ENCODE measurements at regions not wholly inside any gene's neighbourhood (a gene's known extent, or its start where the extent isn't known, plus 50 kb on each side); places are given as distances from the start of the nearest gene placed in this dataset.

DNA sequence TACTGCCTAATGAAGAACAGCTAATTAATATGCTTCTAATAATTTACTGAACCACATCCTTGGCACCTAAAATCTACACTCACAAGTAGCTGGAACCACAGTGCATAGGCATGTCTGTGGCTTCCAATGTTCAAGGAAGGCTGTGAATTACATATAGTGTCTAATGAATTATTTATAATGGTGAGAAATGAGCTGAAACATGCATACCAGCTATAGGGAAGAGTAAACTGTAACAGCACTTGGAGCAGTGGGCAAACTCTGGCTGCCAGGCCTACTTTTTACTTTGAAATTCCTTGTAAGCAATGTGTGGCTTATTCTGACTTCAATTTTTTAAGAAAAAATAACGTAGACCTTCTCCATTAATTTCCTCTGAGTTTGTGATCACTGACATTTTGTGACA, 953.2 kb upstream of the CDH8 start:
- Histone ChIP-seq H3K4me1 (no peaks in the 10 kb centered on the region), H3K27me3 (no peaks in the 10 kb centered on the region), H3K36me3 (no peaks in the 10 kb centered on the region), H3K27ac (no peak overlapping the region), H3K9me3 (no peaks in the 10 kb centered on the region), H3K4me3 (no peak overlapping the region)
- TF ChIP-seq POLR2A (IDR thresholded peaks at IDR 0.05), result no peak
- TF ChIP-seq, protein P1, sequence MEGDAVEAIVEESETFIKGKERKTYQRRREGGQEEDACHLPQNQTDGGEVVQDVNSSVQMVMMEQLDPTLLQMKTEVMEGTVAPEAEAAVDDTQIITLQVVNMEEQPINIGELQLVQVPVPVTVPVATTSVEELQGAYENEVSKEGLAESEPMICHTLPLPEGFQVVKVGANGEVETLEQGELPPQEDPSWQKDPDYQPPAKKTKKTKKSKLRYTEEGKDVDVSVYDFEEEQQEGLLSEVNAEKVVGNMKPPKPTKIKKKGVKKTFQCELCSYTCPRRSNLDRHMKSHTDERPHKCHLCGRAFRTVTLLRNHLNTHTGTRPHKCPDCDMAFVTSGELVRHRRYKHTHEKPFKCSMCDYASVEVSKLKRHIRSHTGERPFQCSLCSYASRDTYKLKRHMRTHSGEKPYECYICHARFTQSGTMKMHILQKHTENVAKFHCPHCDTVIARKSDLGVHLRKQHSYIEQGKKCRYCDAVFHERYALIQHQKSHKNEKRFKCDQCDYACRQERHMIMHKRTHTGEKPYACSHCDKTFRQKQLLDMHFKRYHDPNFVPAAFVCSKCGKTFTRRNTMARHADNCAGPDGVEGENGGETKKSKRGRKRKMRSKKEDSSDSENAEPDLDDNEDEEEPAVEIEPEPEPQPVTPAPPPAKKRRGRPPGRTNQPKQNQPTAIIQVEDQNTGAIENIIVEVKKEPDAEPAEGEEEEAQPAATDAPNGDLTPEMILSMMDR (IDR thresholded peaks at IDR 0.05), result no peak
- no peak for DNase-seq
- intact Hi-C loops (cut with DNase I), result no loop called here
- 60 to 85% (median 69%) methylated on average over 1 of the region's 1 CpG for WGBS, 4 donors
- ATAC-seq, result no peak

DNA sequence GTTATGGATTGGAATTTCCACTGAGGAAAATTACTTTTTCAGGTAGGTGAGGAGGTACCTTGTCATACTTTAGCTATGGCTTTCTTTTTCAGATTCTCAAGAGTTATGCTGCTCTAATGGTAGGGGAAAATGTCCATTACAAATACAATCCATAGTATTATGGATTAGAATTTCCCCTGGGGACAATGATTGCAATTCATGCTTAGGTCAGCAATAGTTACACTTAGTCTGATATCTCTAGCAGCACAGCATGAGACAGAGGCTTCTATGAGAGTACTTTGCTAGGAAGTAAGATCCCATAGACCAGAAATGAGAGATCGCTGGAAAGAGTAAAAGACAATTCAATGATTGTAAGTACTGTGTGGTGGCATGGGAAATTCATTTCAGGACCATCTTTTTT, 949.5 kb upstream of the CDH8 start:
- H3K36me3 ChIP-seq, result no peaks in the 10 kb centered on the region
- no peak for TF ChIP-seq POLR2A (IDR thresholded peaks at IDR 0.05)
- TF ChIP-seq, protein P1 (IDR thresholded peaks at IDR 0.05), result no peak
- H3K27ac ChIP-seq, result no peak overlapping the region
- no peaks in the 10 kb centered on the region for H3K4me1 ChIP-seq
- DNase-seq (no peak), ATAC-seq (no peak)
- H3K9me3 ChIP-seq, result no peaks in the 10 kb centered on the region
- H3K27me3 ChIP-seq, result no peaks in the 10 kb centered on the region
- intact Hi-C loops (cut with DNase I), result no loop called here
- H3K4me3 ChIP-seq, result no peak overlapping the region
- WGBS, 4 donors, result 90 to 92% (median 92%) methylated on average over 1 of the region's 1 CpG

DNA sequence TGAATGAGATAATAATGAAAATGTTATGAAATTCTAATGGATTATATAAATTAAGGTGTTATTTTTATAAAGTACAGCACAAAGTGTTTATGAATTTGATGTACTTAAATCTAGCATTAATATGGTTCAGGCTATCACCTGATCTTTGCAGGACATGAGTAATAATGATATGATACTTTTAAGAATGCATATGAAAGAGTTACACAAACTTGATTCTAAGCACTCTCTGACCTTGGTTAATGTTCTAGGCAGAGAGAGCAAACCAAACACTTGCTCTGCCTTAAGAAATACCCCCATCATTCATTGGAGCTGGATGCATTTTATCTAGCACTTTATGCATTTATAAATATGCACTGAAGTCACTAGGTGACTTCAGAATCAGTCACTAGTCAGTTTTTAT, 942.2 kb upstream of the CDH8 start:
- no peaks in the 10 kb centered on the region for H3K4me1 ChIP-seq
- no peaks in the 10 kb centered on the region for H3K27me3 ChIP-seq
- ATAC-seq (no peak), DNase-seq (no peak)
- no peaks in the 10 kb centered on the region for H3K9me3 ChIP-seq
- no peak overlapping the region for H3K27ac ChIP-seq
- H3K36me3 ChIP-seq, result no peaks in the 10 kb centered on the region
- no peak for TF ChIP-seq POLR2A (IDR thresholded peaks at IDR 0.05)
- TF ChIP-seq, protein P1 (IDR thresholded peaks at IDR 0.05), result no peak
- intact Hi-C loops (cut with DNase I), result no loop called here
- H3K4me3 ChIP-seq, result no peak overlapping the region

DNA sequence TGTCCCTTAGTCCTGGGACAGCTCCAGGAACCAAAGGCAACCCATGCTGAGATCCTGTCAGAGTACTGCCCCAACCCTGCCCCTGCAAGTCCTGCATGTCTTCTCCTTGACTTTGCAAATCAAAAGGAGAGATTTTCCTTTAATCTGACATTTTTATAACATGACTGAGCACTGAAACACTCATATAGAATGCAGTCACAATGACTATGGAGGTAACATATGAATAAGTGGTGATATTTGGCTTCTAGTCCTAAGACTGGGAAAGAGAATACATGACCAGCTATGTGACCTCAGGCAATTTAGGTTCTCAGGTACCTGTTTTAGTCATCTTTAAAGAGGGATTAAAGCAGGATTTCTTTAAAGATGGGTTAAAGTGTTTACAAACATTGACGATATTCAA, 941.6 kb upstream of the CDH8 start:
- ATAC-seq (no peak), DNase-seq (no peak)
- intact Hi-C loops (cut with DNase I), result no loop called here
- TF ChIP-seq, protein P1 (IDR thresholded peaks at IDR 0.05), result no peak
- TF ChIP-seq POLR2A (IDR thresholded peaks at IDR 0.05), result no peak
- Histone ChIP-seq H3K4me3 (no peak overlapping the region), H3K9me3 (no peaks in the 10 kb centered on the region), H3K36me3 (no peaks in the 10 kb centered on the region), H3K27me3 (no peaks in the 10 kb centered on the region), H3K4me1 (no peaks in the 10 kb centered on the region), H3K27ac (no peak overlapping the region)
- WGBS, 4 donors, result 81 to 94% (median 88%) methylated on average over 1 of the region's 1 CpG
